CD14-positive monocyte (primary cell): ENCODE measurements at regions not wholly inside any gene's neighbourhood (a gene's known extent, or its start where the extent isn't known, plus 50 kb on each side); places are given as distances from the start of the nearest gene placed in this dataset.

ENCODE experiments used
- DNase-seq, 3 donors: peaks; one replicate each; pipeline ENCODE4 v3.0.0-alpha.2; 2011 to 2022
- H2AFZ ChIP-seq: 2 replicates; pipeline ENCODE4 v1.6.0; 2012; ENCODE audit warnings: mild to moderate bottlenecking, low read depth, low read length, inconsistent platforms; ENCODE audit not compliant: insufficient read depth, poor library complexity, severe bottlenecking
- H3K27ac ChIP-seq, 2 donors: 1 replicate in 1 of 2; 2 replicates in 1 of 2; pipeline ENCODE4 v1.5.1; 2012 to 2013; ENCODE audit warnings: low read length in 2 of 2, control low read depth in 1 of 2, inconsistent platforms in 1 of 2, low read depth in 1 of 2, mild to moderate bottlenecking in 1 of 2
- H3K27me3 ChIP-seq, 2 donors: one replicate each; pipeline versions ENCODE4 v1.6.0 to v1.6.1; 2011 to 2013; ENCODE audit warnings: low read length in 2 of 2; ENCODE audit not compliant: control insufficient read depth in 2 of 2, insufficient read depth in 2 of 2
- H3K36me3 ChIP-seq, 2 donors: replicated peaks in 1 of 2; 1 replicate in 1 of 2; 2 replicates in 1 of 2; pipeline versions ENCODE4 v1.5.1 to v1.6.1; 2012 to 2013; ENCODE audit warnings: low read length in 2 of 2, control low read depth in 1 of 2, inconsistent platforms in 1 of 2, mild to moderate bottlenecking in 1 of 2; ENCODE audit not compliant: insufficient read depth in 2 of 2, control insufficient read depth in 1 of 2
- H3K4me1 ChIP-seq, 2 donors: 1 replicate in 1 of 2; 2 replicates in 1 of 2; pipeline versions ENCODE4 v1.5.1 to v1.6.1; 2012 to 2013; ENCODE audit warnings: low read length in 2 of 2, control low read depth in 1 of 2, inconsistent platforms in 1 of 2, mild to moderate bottlenecking in 1 of 2, moderate library complexity in 1 of 2; ENCODE audit not compliant: insufficient read depth in 2 of 2, control insufficient read depth in 1 of 2
- H3K4me2 ChIP-seq: replicated peaks from 2 replicates; pipeline ENCODE3; 2012; ENCODE audit warnings: low read length, moderate library complexity, mild to moderate bottlenecking; ENCODE audit not compliant: poor library complexity, severe bottlenecking; ENCODE audit errors: extremely low read depth
- H3K4me3 ChIP-seq, 3 experiments: fragments of 200-600 bp in 1 of 3; sonication (generic) in 1 of 3; replicated peaks in 1 of 3; 1 replicate in 2 of 3; 2 replicates in 1 of 3; pipeline ENCODE4 v1.5.1; 2011 to 2013; ENCODE audit warnings: low read length in 3 of 3, mild to moderate bottlenecking in 3 of 3, control low read depth in 2 of 3, low read depth in 2 of 3, inconsistent platforms in 1 of 3, moderate library complexity in 1 of 3
- H3K79me2 ChIP-seq: 2 replicates; pipeline ENCODE4 v1.6.0; 2012; ENCODE audit warnings: mild to moderate bottlenecking, control low read depth, inconsistent platforms, low read length, moderate library complexity; ENCODE audit not compliant: insufficient read depth
- H3K9ac ChIP-seq: 2 replicates; pipeline ENCODE4 v1.6.0; 2017; ENCODE audit warnings: low read length, mild to moderate bottlenecking; ENCODE audit not compliant: insufficient read depth, poor library complexity, severe bottlenecking
- H3K9me3 ChIP-seq, 2 donors: replicated peaks in 1 of 2; 1 replicate in 1 of 2; 2 replicates in 1 of 2; pipeline versions ENCODE4 v1.5.1 to v1.6.1; 2012 to 2013; ENCODE audit warnings: low read length in 2 of 2, control low read depth in 1 of 2; ENCODE audit not compliant: control insufficient read depth in 1 of 2, insufficient read depth in 1 of 2
- H4K20me1 ChIP-seq: 2 replicates; pipeline ENCODE4 v1.6.0; 2012; ENCODE audit warnings: mild to moderate bottlenecking, low read length, control low read depth, moderate library complexity; ENCODE audit not compliant: insufficient read depth
- H3K27ac Mint-ChIP-seq, 7 donors: one replicate each; pipeline ENCODE4 v1.8.0; 2020; ENCODE audit warnings: mild to moderate bottlenecking in 7 of 7, mixed read lengths in 7 of 7, moderate library complexity in 6 of 7, inconsistent platforms in 2 of 7
- H3K27me3 Mint-ChIP-seq, 3 donors: one replicate each; pipeline ENCODE4 v1.8.0; 2021 to 2022; ENCODE audit warnings: low read depth in 3 of 3, mild to moderate bottlenecking in 3 of 3, mixed read lengths in 3 of 3, moderate library complexity in 3 of 3, inconsistent platforms in 1 of 3
- H3K36me3 Mint-ChIP-seq, 2 donors: one replicate each; pipeline ENCODE4 v1.8.0; 2020; ENCODE audit warnings: mixed read lengths in 2 of 2, inconsistent platforms in 1 of 2, mild to moderate bottlenecking in 1 of 2
- H3K4me1 Mint-ChIP-seq: one replicate; pipeline ENCODE4 v1.8.0; 2020; ENCODE audit warnings: mild to moderate bottlenecking, mixed read lengths
- H3K4me3 Mint-ChIP-seq, 2 donors: one replicate each; pipeline ENCODE4 v1.8.0; 2020; ENCODE audit warnings: mild to moderate bottlenecking in 2 of 2, mixed read lengths in 2 of 2, moderate library complexity in 1 of 2
- H3K9me3 Mint-ChIP-seq, 7 donors: one replicate each; pipeline ENCODE4 v1.8.0; 2020 to 2022; ENCODE audit warnings: mixed read lengths in 7 of 7, mild to moderate bottlenecking in 6 of 7, moderate library complexity in 6 of 7, inconsistent platforms in 2 of 7
- CTCF ChIP-seq: fragments of 200-600 bp; IDR thresholded peaks from one replicate; pipeline ENCODE4 v1.8.0; 2022; ENCODE audit warnings: antibody characterized with exemption, mild to moderate bottlenecking
- WGBS: methylation state at CpG from one replicate; pipeline ENCODE4 v1.1.5; 2013; ENCODE audit warnings: missing lambda C conversion rate; ENCODE audit not compliant: insufficient coverage; 5-methylcytosine and 5-hydroxymethylcytosine counted together
- intact Hi-C, 2 donors: fragments of 100-400 bp; cut with micrococcal nuclease; formaldehyde crosslinking; loops; one replicate each; pipeline versions ENCODE4 v1.15.0 to v1.15.1; 2023

- no peaks in the 10 kb centered on the region for H3K27me3 ChIP-seq
- H4K20me1 ChIP-seq: no peaks in the 10 kb centered on the region
- Mint-ChIP-seq H3K36me3 (no peaks in the 10 kb centered on the region), H3K9me3 (peaks cover 0 to 3% (median 0%) of the 10 kb centered on the region in 7 donors), H3K4me1 (no peaks in the 10 kb centered on the region), H3K27me3 (peaks cover 0 to 3% (median 0%) of the 10 kb centered on the region in 3 donors), H3K4me3 (no peak overlapping the region), H3K27ac (no peak overlapping the region)
- intact Hi-C loops: no loop called here
- no peaks in the 10 kb centered on the region for H3K4me1 ChIP-seq
- H3K27ac ChIP-seq: no peak overlapping the region
- no CpG with 5 or more reads among the region's 1 CpG for WGBS
- H3K4me2 ChIP-seq: no peak overlapping the region
- H3K36me3 ChIP-seq: no peaks in the 10 kb centered on the region
- no peak for DNase-seq
- H3K9ac ChIP-seq: no peak overlapping the region
- no peaks in the 10 kb centered on the region for H3K79me2 ChIP-seq
- TF ChIP-seq CTCF: no peak
- no peaks in the 10 kb centered on the region for H3K9me3 ChIP-seq
- no peak overlapping the region for H2AFZ ChIP-seq
- H3K4me3 ChIP-seq: no peak overlapping the region
Measured at GRCh38 chr11:127651888-127652221, 651.3 kb upstream of the KIRREL3 start.

GRCh38 chr11:127651175-127651887 is 650.8 kb upstream of the KIRREL3 start:
- no peaks in the 10 kb centered on the region for H3K27me3 ChIP-seq
- H3K4me3 Mint-ChIP-seq: no peak overlapping the region
- DNase-seq: no peak
- no peaks in the 10 kb centered on the region for H3K36me3 Mint-ChIP-seq
- H3K9me3 Mint-ChIP-seq: peaks cover 0 to 3% (median 0%) of the 10 kb centered on the region in 7 donors
- H2AFZ ChIP-seq: no peak overlapping the region
- no peaks in the 10 kb centered on the region for H3K9me3 ChIP-seq
- H3K27me3 Mint-ChIP-seq: peaks cover 0 to 3% (median 0%) of the 10 kb centered on the region in 3 donors
- no peak overlapping the region for H3K27ac ChIP-seq
- no peaks in the 10 kb centered on the region for H4K20me1 ChIP-seq
- no peaks in the 10 kb centered on the region for H3K79me2 ChIP-seq
- intact Hi-C loops: no loop called here
- no peak overlapping the region for H3K4me2 ChIP-seq
- WGBS: 72% methylated on average over 2 of the region's 5 CpGs
- H3K27ac Mint-ChIP-seq: no peak overlapping the region
- H3K36me3 ChIP-seq: no peaks in the 10 kb centered on the region
- no peak overlapping the region for H3K4me3 ChIP-seq
- H3K4me1 ChIP-seq: no peaks in the 10 kb centered on the region
- H3K4me1 Mint-ChIP-seq: no peaks in the 10 kb centered on the region
- no peak for TF ChIP-seq CTCF
- no peak overlapping the region for H3K9ac ChIP-seq
